GM12878 (cell line): ENCODE measurements at regions not wholly inside any gene's neighbourhood (a gene's known extent, or its start where the extent isn't known, plus 50 kb on each side); places are given as distances from the start of the nearest gene placed in this dataset.

Experiments used
- ATAC-seq: fragments of 200-7000 bp; cut with Tn5 transposase; 3 replicates; pipeline ENCODE4 v1.9.1; 2020; ENCODE audit warnings: mild to moderate bottlenecking, moderate library complexity
- BruUV-seq: library from RNA; stranded (reverse); fragments of 400-500 nt; replicated peaks from 2 replicates; lab custom pipeline; 2021; lab: Mats Ljungman, UMichigan
- CTCF ChIA-PET: fragments of 300-600 bp; sonication (Branson Sonifier 250); formaldehyde crosslinking; extraction: SDS; loops from one replicate; lab custom pipeline; 2021; ENCODE audit warnings: inconsistent platforms; lab: Yijun Ruan, JAX
- POLR2A ChIA-PET: fragments of 350-600 bp; formaldehyde crosslinking; extraction: SDS; loops from one replicate; lab custom pipeline; 2021; ENCODE audit warnings: inconsistent platforms; lab: Charles Lee
- RAD21 ChIA-PET: fragments of 300-600 bp; sonication (Branson Sonifier 250); formaldehyde crosslinking; loops from one replicate; lab custom pipeline; 2023; ENCODE audit warnings: antibody characterized with exemption; ENCODE audit not compliant: unreplicated experiment; lab: Charles Lee
- SMC1A ChIA-PET: fragments of 300-600 bp; sonication (Branson Sonifier 250); formaldehyde crosslinking; loops from one replicate; lab custom pipeline; 2023; ENCODE audit not compliant: unreplicated experiment, uncharacterized antibody; lab: Charles Lee
- DNase-seq: peaks from one replicate; pipeline ENCODE4 v3.0.0-alpha.2; 2011; ENCODE audit warnings: low read depth, low spot score
- FAIRE-seq: peaks from 3 replicates; lab custom pipeline; 2011; peaks lifted over from hg19 to GRCh38; lab: Jason Lieb, UNC
- H2AFZ ChIP-seq: 2 replicates; pipeline ENCODE4 v1.6.0; 2011; ENCODE audit warnings: low read depth, low read length, control low read depth; ENCODE audit not compliant: control insufficient read depth
- H3K27ac ChIP-seq: 2 replicates; pipeline ENCODE4 v1.5.1; 2011; ENCODE audit warnings: control low read depth; ENCODE audit not compliant: control insufficient read depth, insufficient read depth
- H3K27me3 ChIP-seq, 2 experiments: replicated peaks in 1 of 2; 2 replicates each; pipeline versions ENCODE4 v1.6.0 to v1.6.1; 2011; ENCODE audit warnings: low read length in 1 of 2; ENCODE audit not compliant: control insufficient read depth in 2 of 2, insufficient read depth in 2 of 2
- H3K36me3 ChIP-seq, 2 experiments: 2 replicates each; pipeline ENCODE4 v1.5.1; 2011; ENCODE audit warnings: low read length in 1 of 2; ENCODE audit not compliant: control insufficient read depth in 2 of 2, insufficient read depth in 2 of 2
- H3K4me1 ChIP-seq: 2 replicates; pipeline ENCODE4 v1.6.1; 2011; ENCODE audit warnings: mild to moderate bottlenecking, low read length, moderate library complexity, mixed read lengths; ENCODE audit not compliant: control insufficient read depth, insufficient read depth
- H3K4me2 ChIP-seq: 2 replicates; pipeline ENCODE4 v1.6.0; 2011; ENCODE audit warnings: control low read depth; ENCODE audit not compliant: control insufficient read depth, insufficient read depth
- H3K4me3 ChIP-seq: fragments of 200-600 bp; sonication (generic); 2 replicates; pipeline ENCODE4 v1.5.1; 2016
- H3K79me2 ChIP-seq: 2 replicates; pipeline ENCODE4 v1.6.0; 2011; ENCODE audit warnings: low read length; ENCODE audit not compliant: control insufficient read depth, insufficient read depth
- H3K9ac ChIP-seq: 2 replicates; pipeline ENCODE4 v1.8.0; 2011; ENCODE audit warnings: low read length, control low read depth, mixed read lengths; ENCODE audit not compliant: control insufficient read depth, insufficient read depth
- H3K9me3 ChIP-seq: replicated peaks from 3 replicates; pipeline ENCODE4 v1.5.1; 2011; ENCODE audit warnings: mild to moderate bottlenecking, low read length; ENCODE audit not compliant: control insufficient read depth, insufficient read depth
- H4K20me1 ChIP-seq: 2 replicates; pipeline ENCODE4 v1.6.0; 2011; ENCODE audit not compliant: control insufficient read depth, insufficient read depth
- JUNB ChIP-seq: IDR thresholded peaks from 2 replicates; pipeline ENCODE4 v1.6.1; 2016; ENCODE audit warnings: antibody characterized with exemption, mild to moderate bottlenecking
- KAT2A ChIP-seq: conservative IDR thresholded peaks from 2 replicates; pipeline ENCODE4 v1.6.1; 2011; ENCODE audit warnings: low read depth, low read length; ENCODE audit not compliant: control insufficient read depth
- LARP7 ChIP-seq: fragments of 450-650 bp; IDR thresholded peaks from 2 replicates; pipeline ENCODE4 v1.6.1; 2017; ENCODE audit warnings: mild to moderate bottlenecking
- NBN ChIP-seq: fragments of 450-650 bp; IDR thresholded peaks from 2 replicates; pipeline ENCODE4 v1.6.1; 2016
- PML ChIP-seq: IDR thresholded peaks from 2 replicates; pipeline ENCODE4 v1.6.1; 2012; ENCODE audit warnings: low read length, inconsistent platforms
- POLR2A ChIP-seq: IDR thresholded peaks from 2 replicates; pipeline ENCODE4 v1.6.1; 2011; ENCODE audit warnings: low read depth, mild to moderate bottlenecking, low read length
- SIX5 ChIP-seq: IDR thresholded peaks from 2 replicates; pipeline ENCODE4 v1.6.1; 2011; ENCODE audit warnings: mild to moderate bottlenecking, low read depth, low read length, moderate library complexity; ENCODE audit not compliant: severe bottlenecking
- WRNIP1 ChIP-seq: IDR thresholded peaks from 2 replicates; pipeline ENCODE4 v1.6.1; 2011; ENCODE audit warnings: low read depth, low read length, improper control_type of control experiment, borderline replicate concordance
- ZNF622 ChIP-seq: fragments of 450-650 bp; IDR thresholded peaks from 2 replicates; pipeline ENCODE4 v1.6.1; 2017; ENCODE audit warnings: mild to moderate bottlenecking, inconsistent platforms
- WGBS: methylation state at CpG from one replicate; pipeline ENCODE4 v1.1.6; 2016; ENCODE audit warnings: low lambda C conversion rate; ENCODE audit not compliant: insufficient replicate concordance, insufficient coverage; ENCODE audit errors: missing lambda C conversion rate; 5-methylcytosine and 5-hydroxymethylcytosine counted together
- in situ Hi-C: fragments of 300-500 bp; cut with MboI; formaldehyde crosslinking; loops from 9 replicates; pipeline ENCODE4 v1.14.3; 2018; ENCODE audit warnings: mixed read lengths
- intact Hi-C: fragments of 100-400 bp; cut with micrococcal nuclease; formaldehyde crosslinking; loops from one replicate; pipeline ENCODE4 v1.14.2; 2022; ENCODE audit not compliant: unreplicated experiment
- TF ChIP-seq, protein P1 (sequence below): fragments of 450-650 bp; conservative IDR thresholded peaks from 2 replicates; pipeline ENCODE4 v1.6.1; 2017; ENCODE audit warnings: mild to moderate bottlenecking, moderate library complexity
- TF ChIP-seq, protein P2 (sequence below): IDR thresholded peaks from 2 replicates; pipeline ENCODE4 v1.6.1; 2012; ENCODE audit warnings: low read length, inconsistent platforms
- TF ChIP-seq, protein P3 (sequence below): fragments of 450-650 bp; IDR thresholded peaks from 2 replicates; pipeline ENCODE4 v1.6.1; 2017; ENCODE audit warnings: mild to moderate bottlenecking, low read depth, inconsistent platforms; ENCODE audit not compliant: poor library complexity, severe bottlenecking

GRCh38 chr7:50953820-50954219 lies 171.1 kb upstream of the GRB10 start:
- ChIA-PET POLR2A (no interaction called here), SMC1A (no interaction called here), CTCF (no interaction called here), RAD21 (no interaction called here)
- Histone ChIP-seq H3K79me2 (no peaks in the 10 kb centered on the region), H2AFZ (no peak overlapping the region), H3K27me3 (no peaks in the 10 kb centered on the region), H3K4me3 (no peak overlapping the region), H3K4me2 (no peak overlapping the region), H3K27ac (no peak overlapping the region), H3K36me3 (no peaks in the 10 kb centered on the region), H4K20me1 (no peaks in the 10 kb centered on the region), H3K4me1 (no peaks in the 10 kb centered on the region), H3K9me3 (no peaks in the 10 kb centered on the region), H3K9ac (no peak overlapping the region)
- intact Hi-C loops: no loop called here
- WGBS: 17% methylated on average over 3 of the region's 3 CpGs
- no TSS peak for BruUV-seq
- ATAC-seq (no peak), DNase-seq (no peak), FAIRE-seq (no peak)
- in situ Hi-C loops: no loop called here
- no peak for TF ChIP-seq SIX5
- TF ChIP-seq, protein P1, sequence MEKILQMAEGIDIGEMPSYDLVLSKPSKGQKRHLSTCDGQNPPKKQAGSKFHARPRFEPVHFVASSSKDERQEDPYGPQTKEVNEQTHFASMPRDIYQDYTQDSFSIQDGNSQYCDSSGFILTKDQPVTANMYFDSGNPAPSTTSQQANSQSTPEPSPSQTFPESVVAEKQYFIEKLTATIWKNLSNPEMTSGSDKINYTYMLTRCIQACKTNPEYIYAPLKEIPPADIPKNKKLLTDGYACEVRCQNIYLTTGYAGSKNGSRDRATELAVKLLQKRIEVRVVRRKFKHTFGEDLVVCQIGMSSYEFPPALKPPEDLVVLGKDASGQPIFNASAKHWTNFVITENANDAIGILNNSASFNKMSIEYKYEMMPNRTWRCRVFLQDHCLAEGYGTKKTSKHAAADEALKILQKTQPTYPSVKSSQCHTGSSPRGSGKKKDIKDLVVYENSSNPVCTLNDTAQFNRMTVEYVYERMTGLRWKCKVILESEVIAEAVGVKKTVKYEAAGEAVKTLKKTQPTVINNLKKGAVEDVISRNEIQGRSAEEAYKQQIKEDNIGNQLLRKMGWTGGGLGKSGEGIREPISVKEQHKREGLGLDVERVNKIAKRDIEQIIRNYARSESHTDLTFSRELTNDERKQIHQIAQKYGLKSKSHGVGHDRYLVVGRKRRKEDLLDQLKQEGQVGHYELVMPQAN: no peak
- no peak for TF ChIP-seq JUNB
- TF ChIP-seq, protein P2, sequence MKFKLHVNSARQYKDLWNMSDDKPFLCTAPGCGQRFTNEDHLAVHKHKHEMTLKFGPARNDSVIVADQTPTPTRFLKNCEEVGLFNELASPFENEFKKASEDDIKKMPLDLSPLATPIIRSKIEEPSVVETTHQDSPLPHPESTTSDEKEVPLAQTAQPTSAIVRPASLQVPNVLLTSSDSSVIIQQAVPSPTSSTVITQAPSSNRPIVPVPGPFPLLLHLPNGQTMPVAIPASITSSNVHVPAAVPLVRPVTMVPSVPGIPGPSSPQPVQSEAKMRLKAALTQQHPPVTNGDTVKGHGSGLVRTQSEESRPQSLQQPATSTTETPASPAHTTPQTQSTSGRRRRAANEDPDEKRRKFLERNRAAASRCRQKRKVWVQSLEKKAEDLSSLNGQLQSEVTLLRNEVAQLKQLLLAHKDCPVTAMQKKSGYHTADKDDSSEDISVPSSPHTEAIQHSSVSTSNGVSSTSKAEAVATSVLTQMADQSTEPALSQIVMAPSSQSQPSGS: no peak
- no peak for TF ChIP-seq ZNF622
- TF ChIP-seq NBN: no peak
- no peak for TF ChIP-seq LARP7
- TF ChIP-seq, protein P3, sequence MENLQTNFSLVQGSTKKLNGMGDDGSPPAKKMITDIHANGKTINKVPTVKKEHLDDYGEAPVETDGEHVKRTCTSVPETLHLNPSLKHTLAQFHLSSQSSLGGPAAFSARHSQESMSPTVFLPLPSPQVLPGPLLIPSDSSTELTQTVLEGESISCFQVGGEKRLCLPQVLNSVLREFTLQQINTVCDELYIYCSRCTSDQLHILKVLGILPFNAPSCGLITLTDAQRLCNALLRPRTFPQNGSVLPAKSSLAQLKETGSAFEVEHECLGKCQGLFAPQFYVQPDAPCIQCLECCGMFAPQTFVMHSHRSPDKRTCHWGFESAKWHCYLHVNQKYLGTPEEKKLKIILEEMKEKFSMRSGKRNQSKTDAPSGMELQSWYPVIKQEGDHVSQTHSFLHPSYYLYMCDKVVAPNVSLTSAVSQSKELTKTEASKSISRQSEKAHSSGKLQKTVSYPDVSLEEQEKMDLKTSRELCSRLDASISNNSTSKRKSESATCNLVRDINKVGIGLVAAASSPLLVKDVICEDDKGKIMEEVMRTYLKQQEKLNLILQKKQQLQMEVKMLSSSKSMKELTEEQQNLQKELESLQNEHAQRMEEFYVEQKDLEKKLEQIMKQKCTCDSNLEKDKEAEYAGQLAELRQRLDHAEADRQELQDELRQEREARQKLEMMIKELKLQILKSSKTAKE: no peak
- TF ChIP-seq KAT2A: no peak
- TF ChIP-seq POLR2A: no peak
- TF ChIP-seq WRNIP1: no peak
- no peak for TF ChIP-seq PML
- TF ChIP-seq, all 136 proteins: peak for 0
